Keratinocyte (primary cell): ENCODE measurements at regions not wholly inside any gene's neighbourhood (a gene's known extent, or its start where the extent isn't known, plus 50 kb on each side); places are given as distances from the start of the nearest gene placed in this dataset.

Experiments used
- DNase-seq: peaks from one replicate; pipeline ENCODE4 v3.0.0-alpha.2; 2011; ENCODE audit warnings: low read depth, missing footprints, low spot score
- FAIRE-seq: peaks from 2 replicates; lab custom pipeline; 2011; peaks lifted over from hg19 to GRCh38; lab: Jason Lieb, UNC
- H2AFZ ChIP-seq: 2 replicates; pipeline ENCODE4 v1.6.0; 2012; ENCODE audit warnings: low read length, control low read depth, inconsistent platforms; ENCODE audit not compliant: control insufficient read depth
- H3K27ac ChIP-seq: 2 replicates; pipeline ENCODE4 v1.5.1; 2011; ENCODE audit warnings: low read length; ENCODE audit not compliant: control insufficient read depth, insufficient read depth
- H3K27me3 ChIP-seq: 3 replicates; pipeline ENCODE4 v1.6.0; 2011; ENCODE audit warnings: low read length; ENCODE audit not compliant: control insufficient read depth, insufficient read depth; ENCODE audit errors: extremely low read depth
- H3K36me3 ChIP-seq, 2 experiments: 2 replicates in 1 of 2; 3 replicates in 1 of 2; pipeline ENCODE4 v1.5.1; 2011; ENCODE audit warnings: low read length in 2 of 2, mild to moderate bottlenecking in 1 of 2; ENCODE audit not compliant: control insufficient read depth in 2 of 2, insufficient read depth in 2 of 2; ENCODE audit errors: extremely low read depth in 1 of 2
- H3K4me1 ChIP-seq: 3 replicates; pipeline ENCODE4 v1.5.1; 2011; ENCODE audit warnings: low read length; ENCODE audit not compliant: control insufficient read depth, insufficient read depth; ENCODE audit errors: extremely low read depth
- H3K4me2 ChIP-seq: 3 replicates; pipeline ENCODE4 v1.6.0; 2011; ENCODE audit warnings: low read depth, low read length; ENCODE audit not compliant: control insufficient read depth, insufficient read depth; ENCODE audit errors: extremely low read depth
- H3K4me3 ChIP-seq, 3 experiments: fragments of 200-600 bp in 1 of 3; sonication (generic) in 1 of 3; 2 replicates in 2 of 3; 3 replicates in 1 of 3; pipeline ENCODE4 v1.5.1; 2011 to 2016; ENCODE audit warnings: low read length in 3 of 3, mild to moderate bottlenecking in 3 of 3, control low read depth in 2 of 3, inconsistent platforms in 1 of 3, low read depth in 1 of 3, mixed read lengths in 1 of 3, mixed run types in 1 of 3, moderate library complexity in 1 of 3; ENCODE audit not compliant: control insufficient read depth in 2 of 3, insufficient read depth in 2 of 3; ENCODE audit errors: extremely low read depth in 1 of 3
- H3K79me2 ChIP-seq: 2 replicates; pipeline ENCODE4 v1.6.0; 2012; ENCODE audit warnings: low read length; ENCODE audit not compliant: control insufficient read depth, insufficient read depth
- H3K9ac ChIP-seq: 3 replicates; pipeline ENCODE4 v1.6.0; 2011; ENCODE audit warnings: low read length; ENCODE audit not compliant: control insufficient read depth, insufficient read depth; ENCODE audit errors: extremely low read depth
- H3K9me1 ChIP-seq: 3 replicates; pipeline ENCODE4 v1.6.0; 2011; ENCODE audit warnings: low read length; ENCODE audit not compliant: control insufficient read depth, insufficient read depth; ENCODE audit errors: extremely low read depth
- H3K9me3 ChIP-seq: 2 replicates; pipeline ENCODE4 v1.5.1; 2012; ENCODE audit warnings: low read depth, low read length; ENCODE audit not compliant: control insufficient read depth
- H4K20me1 ChIP-seq: 3 replicates; pipeline ENCODE4 v1.6.0; 2011; ENCODE audit warnings: low read length; ENCODE audit not compliant: control insufficient read depth, insufficient read depth; ENCODE audit errors: extremely low read depth
- CTCF ChIP-seq, 3 experiments: IDR thresholded peaks in 1 of 3; conservative IDR thresholded peaks in 1 of 3; optimal IDR thresholded peaks in 1 of 3; 2 replicates in 2 of 3; 3 replicates in 1 of 3; pipeline versions ENCODE3 to v1.5.1; 2011; ENCODE audit warnings: low read length in 3 of 3, mild to moderate bottlenecking in 3 of 3, moderate library complexity in 2 of 3, control low read depth in 1 of 3, inconsistent platforms in 1 of 3; ENCODE audit not compliant: insufficient read depth in 2 of 3; ENCODE audit errors: extremely low read depth in 1 of 3
- EZH2 ChIP-seq: IDR thresholded peaks from one replicate; pipeline ENCODE4 v1.6.1; 2012; ENCODE audit warnings: inconsistent platforms, mild to moderate bottlenecking, low read length, moderate library complexity
- dilution Hi-C: fragments of 300-500 bp; cut with MboI; formaldehyde crosslinking; loops from one replicate; pipeline ENCODE4 v1.7.0; 2020; ENCODE audit warnings: low sequenced_read_pairs; ENCODE audit not compliant: extremely low pct_ligation_motif_present

- H2AFZ ChIP-seq = peak overlapping the region; percentile 35
- no peak overlapping the region for H3K9ac ChIP-seq
- H3K27me3 ChIP-seq = no peaks in the 10 kb centered on the region
- H3K27ac ChIP-seq = no peak overlapping the region
- H3K36me3 ChIP-seq = no peaks in the 10 kb centered on the region
- no peak overlapping the region for H3K4me2 ChIP-seq
- dilution Hi-C loops = no loop called here
- DNase-seq = no peak
- no peaks in the 10 kb centered on the region for H4K20me1 ChIP-seq
- H3K4me1 ChIP-seq = peaks cover 3% of the 10 kb centered on the region
- no peaks in the 10 kb centered on the region for H3K9me3 ChIP-seq
- FAIRE-seq = peak; percentile 77
- no peak for TF ChIP-seq EZH2
- no peak for TF ChIP-seq CTCF (optimal IDR thresholded peaks at IDR 0.05 in 1 of 3, IDR thresholded peaks at IDR 0.05 in 1 of 3, conservative IDR thresholded peaks at IDR 0.05 in 1 of 3; ENCODE audit: extremely low read depth in 1 of 3, insufficient read depth in 2 of 3, low read length in 3 of 3)
- no peak overlapping the region for H3K4me3 ChIP-seq
- H3K79me2 ChIP-seq = no peaks in the 10 kb centered on the region
- no peaks in the 10 kb centered on the region for H3K9me1 ChIP-seq
Measured at GRCh38 chr3:182294256-182294655, 499.0 kb upstream of the ATP11B start.

GRCh38 chr3:182294696-182295095 is 498.6 kb upstream of the ATP11B start:
- TF ChIP-seq CTCF (optimal IDR thresholded peaks at IDR 0.05 in 1 of 3, IDR thresholded peaks at IDR 0.05 in 1 of 3, conservative IDR thresholded peaks at IDR 0.05 in 1 of 3; ENCODE audit: extremely low read depth in 1 of 3, insufficient read depth in 2 of 3, low read length in 3 of 3) (no peak), EZH2 (no peak)
- H2AFZ ChIP-seq = peak overlapping the region; percentile 35
- no peak overlapping the region for H3K27ac ChIP-seq
- dilution Hi-C loops = no loop called here
- H4K20me1 ChIP-seq = no peaks in the 10 kb centered on the region
- no peaks in the 10 kb centered on the region for H3K27me3 ChIP-seq
- H3K36me3 ChIP-seq = no peaks in the 10 kb centered on the region
- no peaks in the 10 kb centered on the region for H3K9me1 ChIP-seq
- H3K79me2 ChIP-seq = no peaks in the 10 kb centered on the region
- FAIRE-seq (no peak), DNase-seq (no peak)
- no peak overlapping the region for H3K4me2 ChIP-seq
- no peak overlapping the region for H3K4me3 ChIP-seq
- H3K4me1 ChIP-seq = peaks cover 3% of the 10 kb centered on the region
- H3K9ac ChIP-seq = no peak overlapping the region
- no peaks in the 10 kb centered on the region for H3K9me3 ChIP-seq
